ENCODE measurements at regions not wholly inside any gene's neighbourhood (a gene's known extent, or its start where the extent isn't known, plus 50 kb on each side); places are given as distances from the start of the nearest gene placed in this dataset.
"Not testable (repeated sequence)": the region's sequence is repeated elsewhere in the genome, so short reads cannot be mapped to it uniquely, and the experiment has no call there.

DNA sequence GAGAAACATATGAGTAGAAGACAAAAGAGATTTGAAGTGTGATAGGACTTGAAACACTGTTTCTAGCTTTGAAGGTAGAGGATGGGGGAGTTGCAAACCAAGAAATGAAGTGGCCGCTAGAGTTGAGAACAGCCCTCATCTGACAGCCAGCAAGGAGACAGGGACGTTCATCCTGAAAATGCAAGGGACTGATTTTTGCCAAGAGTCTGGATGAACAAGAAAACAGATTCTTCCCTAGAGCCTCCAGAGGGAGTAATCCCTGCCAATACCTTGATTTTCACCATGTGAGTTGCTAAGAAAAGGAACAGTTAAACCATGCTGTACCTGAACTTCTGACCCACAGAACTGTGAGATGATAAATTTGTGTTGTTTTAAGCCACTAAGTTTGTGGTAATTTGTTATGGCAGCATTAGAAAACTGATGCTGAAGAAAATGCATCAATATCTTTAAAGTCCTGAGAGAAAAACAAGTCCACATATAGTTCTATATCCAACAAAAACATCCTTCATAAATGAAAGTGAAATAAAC lies 154.0 kb upstream of the ADAMTSL1 start:
- no peaks in the 10 kb centered on the region for H3K27me3 ChIP-seq (ENCODE audit: control insufficient read depth in 1 of 2, insufficient read depth in 2 of 2, low read length in 2 of 2)
- no peak overlapping the region for H3K9ac ChIP-seq (ENCODE audit: low read length)
- no peaks in the 10 kb centered on the region for H3K9me3 ChIP-seq (ENCODE audit: low read length)
- no peaks in the 10 kb centered on the region for H3K4me1 ChIP-seq (ENCODE audit: insufficient read depth, low read length)
- H3K4me3 ChIP-seq (ENCODE audit: low read depth in 1 of 2, low read length in 2 of 2): no peak overlapping the region
- no peaks in the 10 kb centered on the region for H3K36me3 ChIP-seq (ENCODE audit: insufficient read depth, low read length)
- H3K27ac ChIP-seq (ENCODE audit: low read depth, low read length): no peak overlapping the region

DNA sequence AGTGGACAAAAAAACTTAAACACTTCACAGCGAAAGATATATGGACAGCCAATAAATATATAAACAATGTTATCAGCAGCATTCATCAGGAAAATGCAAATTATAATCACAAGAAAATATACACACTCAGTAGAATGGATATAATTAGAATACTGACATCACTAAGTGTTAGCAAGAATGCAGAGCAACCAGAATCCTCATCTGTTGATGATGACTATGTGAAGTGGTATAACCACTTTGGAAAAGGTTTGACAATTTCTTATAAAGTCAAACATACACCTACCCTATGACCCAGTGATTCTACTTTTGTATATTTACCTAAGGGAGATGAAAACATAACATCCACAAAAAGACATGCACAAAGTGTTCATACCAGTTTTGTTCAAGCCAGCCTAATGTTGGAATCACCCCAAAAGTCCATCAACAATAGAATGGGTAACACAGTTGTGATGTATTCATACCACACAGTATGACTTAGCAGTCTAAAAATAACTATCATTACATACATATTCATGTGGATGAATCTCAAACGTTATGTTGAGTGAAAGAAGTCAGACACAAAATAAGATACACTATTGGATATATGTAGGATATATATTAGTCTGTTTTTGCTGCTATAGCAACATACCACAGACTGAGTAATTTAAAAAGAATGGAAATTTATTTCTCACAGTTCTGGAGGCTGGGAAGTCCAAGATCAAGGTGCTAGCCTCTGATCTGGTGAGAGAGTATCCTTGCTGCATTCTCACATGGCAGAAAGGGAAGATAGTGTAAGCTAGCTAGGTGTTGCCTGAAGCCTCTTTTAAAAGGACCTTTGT lies 148.8 kb upstream of the ADAMTSL1 start:
- Histone ChIP-seq H3K4me3 (ENCODE audit: low read depth in 1 of 2, low read length in 2 of 2) (no peak overlapping the region), H3K36me3 (ENCODE audit: insufficient read depth, low read length) (no peaks in the 10 kb centered on the region), H3K9me3 (ENCODE audit: low read length) (no peaks in the 10 kb centered on the region), H3K4me1 (ENCODE audit: insufficient read depth, low read length) (peaks cover 1% of the 10 kb centered on the region), H3K27ac (ENCODE audit: low read depth, low read length) (no peak overlapping the region), H3K27me3 (ENCODE audit: control insufficient read depth in 1 of 2, insufficient read depth in 2 of 2, low read length in 2 of 2) (no peaks in the 10 kb centered on the region), H3K9ac (ENCODE audit: low read length) (no peak overlapping the region)

DNA sequence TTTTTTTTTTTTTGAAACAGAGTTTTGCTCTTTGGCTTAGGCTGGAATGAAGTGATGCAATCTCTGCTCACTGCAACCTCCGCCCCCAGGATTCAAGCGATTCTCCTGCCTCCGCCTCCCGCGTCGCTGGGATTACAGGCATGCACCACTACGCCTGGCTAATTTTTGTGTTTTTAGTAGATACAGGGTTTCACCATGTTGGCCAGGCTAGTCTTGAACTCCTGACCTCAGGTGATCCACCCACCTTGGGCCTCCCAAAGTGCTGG lies 148.3 kb upstream of the ADAMTSL1 start:
- not testable (repeated sequence) for H3K27ac ChIP-seq (ENCODE audit: low read depth, low read length); H3K9ac ChIP-seq (ENCODE audit: low read length); H3K9me3 ChIP-seq (ENCODE audit: low read length); H3K27me3 ChIP-seq (ENCODE audit: control insufficient read depth in 1 of 2, insufficient read depth in 2 of 2, low read length in 2 of 2); H3K36me3 ChIP-seq (ENCODE audit: insufficient read depth, low read length); H3K4me1 ChIP-seq (ENCODE audit: insufficient read depth, low read length); H3K4me3 ChIP-seq (ENCODE audit: low read depth in 1 of 2, low read length in 2 of 2)

- H3K36me3 ChIP-seq (ENCODE audit: insufficient read depth, low read length): no peaks in the 10 kb centered on the region
- H3K27me3 ChIP-seq (ENCODE audit: control insufficient read depth in 1 of 2, insufficient read depth in 2 of 2, low read length in 2 of 2): no peaks in the 10 kb centered on the region
- no peak overlapping the region for H3K9ac ChIP-seq (ENCODE audit: low read length)
- peaks cover 21% of the 10 kb centered on the region for H3K4me1 ChIP-seq (ENCODE audit: insufficient read depth, low read length)
- H3K27ac ChIP-seq (ENCODE audit: low read depth, low read length): no peak overlapping the region
- no peaks in the 10 kb centered on the region for H3K9me3 ChIP-seq (ENCODE audit: low read length)
- no peak overlapping the region for H3K4me3 ChIP-seq (ENCODE audit: low read depth in 1 of 2, low read length in 2 of 2)
Observed at GRCh38 chr9:18327121-18327520, 146.8 kb upstream of the ADAMTSL1 start.

GRCh38 chr9:18330401-18331309 lies 143.3 kb upstream of the ADAMTSL1 start:
- no peak overlapping the region for H3K27ac ChIP-seq (ENCODE audit: low read depth, low read length)
- no peak overlapping the region for H3K9ac ChIP-seq (ENCODE audit: low read length)
- peaks cover 26% of the 10 kb centered on the region for H3K4me1 ChIP-seq (ENCODE audit: insufficient read depth, low read length)
- no peaks in the 10 kb centered on the region for H3K9me3 ChIP-seq (ENCODE audit: low read length)
- H3K27me3 ChIP-seq (ENCODE audit: control insufficient read depth in 1 of 2, insufficient read depth in 2 of 2, low read length in 2 of 2): no peaks in the 10 kb centered on the region
- no peaks in the 10 kb centered on the region for H3K36me3 ChIP-seq (ENCODE audit: insufficient read depth, low read length)
- H3K4me3 ChIP-seq (ENCODE audit: low read depth in 1 of 2, low read length in 2 of 2): no peak overlapping the region

GRCh38 chr9:18331310-18331684 lies 142.7 kb upstream of the ADAMTSL1 start:
- Histone ChIP-seq H3K36me3 (ENCODE audit: insufficient read depth, low read length) (no peaks in the 10 kb centered on the region), H3K4me3 (ENCODE audit: low read depth in 1 of 2, low read length in 2 of 2) (no peak overlapping the region), H3K9me3 (ENCODE audit: low read length) (no peaks in the 10 kb centered on the region), H3K4me1 (ENCODE audit: insufficient read depth, low read length) (peaks cover 26% of the 10 kb centered on the region), H3K27me3 (ENCODE audit: control insufficient read depth in 1 of 2, insufficient read depth in 2 of 2, low read length in 2 of 2) (no peaks in the 10 kb centered on the region), H3K9ac (ENCODE audit: low read length) (no peak overlapping the region), H3K27ac (ENCODE audit: low read depth, low read length) (no peak overlapping the region)

GRCh38 chr9:18331808-18332209 lies 142.1 kb upstream of the ADAMTSL1 start:
- H3K9ac ChIP-seq (ENCODE audit: low read length): no peak overlapping the region
- H3K27me3 ChIP-seq (ENCODE audit: control insufficient read depth in 1 of 2, insufficient read depth in 2 of 2, low read length in 2 of 2): no peaks in the 10 kb centered on the region
- H3K36me3 ChIP-seq (ENCODE audit: insufficient read depth, low read length): no peaks in the 10 kb centered on the region
- no peaks in the 10 kb centered on the region for H3K9me3 ChIP-seq (ENCODE audit: low read length)
- H3K4me1 ChIP-seq (ENCODE audit: insufficient read depth, low read length): peaks cover 26% of the 10 kb centered on the region
- H3K4me3 ChIP-seq (ENCODE audit: low read depth in 1 of 2, low read length in 2 of 2): no peak overlapping the region
- H3K27ac ChIP-seq (ENCODE audit: low read depth, low read length): no peak overlapping the region

DNA sequence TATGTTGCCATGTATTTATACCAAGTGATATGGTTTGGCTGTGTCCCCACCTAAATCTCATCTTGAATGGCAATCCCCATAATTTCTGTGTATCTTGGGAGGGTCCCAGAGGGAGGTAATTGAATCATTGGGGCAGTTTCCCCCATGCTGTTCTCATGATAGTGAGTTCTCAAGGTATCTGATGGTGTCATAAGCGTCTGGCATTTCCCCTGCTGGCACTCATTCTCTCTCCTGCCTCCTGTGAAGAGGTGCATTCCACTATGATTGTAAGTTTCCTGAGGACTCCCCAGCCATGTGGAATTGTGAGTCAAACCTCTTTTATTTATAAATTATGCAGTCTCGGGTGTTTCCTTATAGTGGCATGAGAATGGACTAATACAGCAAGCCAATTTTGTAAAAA lies 140.8 kb upstream of the ADAMTSL1 start:
- H3K27ac ChIP-seq (ENCODE audit: low read depth, low read length): no peak overlapping the region
- no peaks in the 10 kb centered on the region for H3K9me3 ChIP-seq (ENCODE audit: low read length)
- H3K27me3 ChIP-seq (ENCODE audit: control insufficient read depth in 1 of 2, insufficient read depth in 2 of 2, low read length in 2 of 2): no peaks in the 10 kb centered on the region
- no peak overlapping the region for H3K9ac ChIP-seq (ENCODE audit: low read length)
- H3K36me3 ChIP-seq (ENCODE audit: insufficient read depth, low read length): no peaks in the 10 kb centered on the region
- H3K4me3 ChIP-seq (ENCODE audit: low read depth in 1 of 2, low read length in 2 of 2): no peak overlapping the region
- peaks cover 30% of the 10 kb centered on the region for H3K4me1 ChIP-seq (ENCODE audit: insufficient read depth, low read length)

- no peak overlapping the region for H3K27ac ChIP-seq (ENCODE audit: low read depth, low read length)
- H3K4me3 ChIP-seq (ENCODE audit: low read depth in 1 of 2, low read length in 2 of 2): no peak overlapping the region
- H3K36me3 ChIP-seq (ENCODE audit: insufficient read depth, low read length): no peaks in the 10 kb centered on the region
- no peaks in the 10 kb centered on the region for H3K27me3 ChIP-seq (ENCODE audit: control insufficient read depth in 1 of 2, insufficient read depth in 2 of 2, low read length in 2 of 2)
- peaks cover 22% of the 10 kb centered on the region for H3K4me1 ChIP-seq (ENCODE audit: insufficient read depth, low read length)
- no peak overlapping the region for H3K9ac ChIP-seq (ENCODE audit: low read length)
- no peaks in the 10 kb centered on the region for H3K9me3 ChIP-seq (ENCODE audit: low read length)
Observed at GRCh38 chr9:18335825-18336224, 138.1 kb upstream of the ADAMTSL1 start.

- Histone ChIP-seq H3K27ac (ENCODE audit: low read depth, low read length) (no peak overlapping the region), H3K9ac (ENCODE audit: low read length) (no peak overlapping the region), H3K4me1 (ENCODE audit: insufficient read depth, low read length) (peaks cover 4% of the 10 kb centered on the region), H3K9me3 (ENCODE audit: low read length) (no peaks in the 10 kb centered on the region), H3K36me3 (ENCODE audit: insufficient read depth, low read length) (no peaks in the 10 kb centered on the region), H3K4me3 (ENCODE audit: low read depth in 1 of 2, low read length in 2 of 2) (no peak overlapping the region), H3K27me3 (ENCODE audit: control insufficient read depth in 1 of 2, insufficient read depth in 2 of 2, low read length in 2 of 2) (no peaks in the 10 kb centered on the region)
Observed at GRCh38 chr9:18338042-18338441, 135.9 kb upstream of the ADAMTSL1 start.

DNA sequence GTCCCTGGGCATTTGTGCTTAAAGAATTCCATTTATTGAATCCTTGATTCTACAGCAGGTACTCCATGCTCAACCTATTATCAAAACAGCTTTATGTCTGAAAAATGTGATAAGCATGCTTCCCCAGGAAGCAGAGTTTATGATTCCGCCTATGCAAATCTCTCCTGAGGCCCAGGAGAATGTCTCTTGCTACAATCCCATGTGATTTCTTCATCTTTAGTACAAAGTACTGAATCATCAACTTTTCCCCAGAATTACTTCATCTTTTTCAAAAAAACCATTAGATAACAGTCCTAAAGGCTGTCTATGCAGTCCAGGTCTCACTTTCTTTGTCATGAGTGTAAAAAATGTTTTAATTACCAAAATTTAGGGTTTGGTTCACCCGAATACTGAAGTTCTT lies 130.2 kb upstream of the ADAMTSL1 start:
- H3K27me3 ChIP-seq (ENCODE audit: control insufficient read depth in 1 of 2, insufficient read depth in 2 of 2, low read length in 2 of 2): no peaks in the 10 kb centered on the region
- peaks cover 10% of the 10 kb centered on the region for H3K4me1 ChIP-seq (ENCODE audit: insufficient read depth, low read length)
- H3K9me3 ChIP-seq (ENCODE audit: low read length): no peaks in the 10 kb centered on the region
- H3K36me3 ChIP-seq (ENCODE audit: insufficient read depth, low read length): no peaks in the 10 kb centered on the region
- H3K27ac ChIP-seq (ENCODE audit: low read depth, low read length): no peak overlapping the region
- H3K9ac ChIP-seq (ENCODE audit: low read length): no peak overlapping the region
- H3K4me3 ChIP-seq (ENCODE audit: low read depth in 1 of 2, low read length in 2 of 2): no peak overlapping the region

All from muscle layer of colon (tissue), 2 donors.